ENCODE measurements at regions not wholly inside any gene's neighbourhood (a gene's known extent, or its start where the extent isn't known, plus 50 kb on each side); places are given as distances from the start of the nearest gene placed in this dataset.

- H3K9ac ChIP-seq (ENCODE audit: low read length): no peak overlapping the region
- no peaks in the 10 kb centered on the region for H3F3A ChIP-seq (ENCODE audit: low read length, unreplicated experiment)
- no peak for DNase-seq
- TF ChIP-seq EZH2phosphoT487 (IDR thresholded peaks at IDR 0.05; ENCODE audit: borderline replicate concordance, low read length) (no peak), EZH2 (IDR thresholded peaks at IDR 0.05; ENCODE audit: low read length, unreplicated experiment) (no peak)
- TF ChIP-seq, protein P1, sequence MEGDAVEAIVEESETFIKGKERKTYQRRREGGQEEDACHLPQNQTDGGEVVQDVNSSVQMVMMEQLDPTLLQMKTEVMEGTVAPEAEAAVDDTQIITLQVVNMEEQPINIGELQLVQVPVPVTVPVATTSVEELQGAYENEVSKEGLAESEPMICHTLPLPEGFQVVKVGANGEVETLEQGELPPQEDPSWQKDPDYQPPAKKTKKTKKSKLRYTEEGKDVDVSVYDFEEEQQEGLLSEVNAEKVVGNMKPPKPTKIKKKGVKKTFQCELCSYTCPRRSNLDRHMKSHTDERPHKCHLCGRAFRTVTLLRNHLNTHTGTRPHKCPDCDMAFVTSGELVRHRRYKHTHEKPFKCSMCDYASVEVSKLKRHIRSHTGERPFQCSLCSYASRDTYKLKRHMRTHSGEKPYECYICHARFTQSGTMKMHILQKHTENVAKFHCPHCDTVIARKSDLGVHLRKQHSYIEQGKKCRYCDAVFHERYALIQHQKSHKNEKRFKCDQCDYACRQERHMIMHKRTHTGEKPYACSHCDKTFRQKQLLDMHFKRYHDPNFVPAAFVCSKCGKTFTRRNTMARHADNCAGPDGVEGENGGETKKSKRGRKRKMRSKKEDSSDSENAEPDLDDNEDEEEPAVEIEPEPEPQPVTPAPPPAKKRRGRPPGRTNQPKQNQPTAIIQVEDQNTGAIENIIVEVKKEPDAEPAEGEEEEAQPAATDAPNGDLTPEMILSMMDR (conservative IDR thresholded peaks at IDR 0.05; ENCODE audit: low read depth, low read length): no peak
- no peaks in the 10 kb centered on the region for H3K9me2 ChIP-seq (replicated peaks; ENCODE audit: low read length)
- H2AFZ ChIP-seq (ENCODE audit: low read length): no peak overlapping the region
- POLR2A ChIA-PET (ENCODE audit: unreplicated experiment): interaction anchor here (0.7 kb wide), 1 partner anchor 8 kb away, joined by 3 read pairs; no protein-coding TSS in a partner anchor
- no peak overlapping the region for H3K4me3 ChIP-seq (ENCODE audit: low read length)
- peaks cover 13% of the 10 kb centered on the region for H3K4me1 ChIP-seq (ENCODE audit: insufficient read depth, low read length)
- H3K4me2 ChIP-seq (ENCODE audit: low read length): no peak overlapping the region
- H3K9me3 ChIP-seq (ENCODE audit: low read length): no peaks in the 10 kb centered on the region
- ATAC-seq: no peak
- H3K79me2 ChIP-seq (ENCODE audit: low read length): no peaks in the 10 kb centered on the region
- BruUV-seq (replicated peaks): no TSS peak
- no peaks in the 10 kb centered on the region for H3K27me3 ChIP-seq (ENCODE audit: low read length)
- H4K20me1 ChIP-seq (ENCODE audit: low read length): no peaks in the 10 kb centered on the region
- intact Hi-C loops (cut with micrococcal nuclease): no loop called here
- no peaks in the 10 kb centered on the region for H3K36me3 ChIP-seq (ENCODE audit: low read depth, low read length)
- CTCF ChIA-PET: no interaction called here
- no peak overlapping the region for H3K27ac ChIP-seq (ENCODE audit: low read length)
Measured at GRCh38 chr6:109224994-109225393, 129.7 kb downstream of the CEP57L1 start.

DNA sequence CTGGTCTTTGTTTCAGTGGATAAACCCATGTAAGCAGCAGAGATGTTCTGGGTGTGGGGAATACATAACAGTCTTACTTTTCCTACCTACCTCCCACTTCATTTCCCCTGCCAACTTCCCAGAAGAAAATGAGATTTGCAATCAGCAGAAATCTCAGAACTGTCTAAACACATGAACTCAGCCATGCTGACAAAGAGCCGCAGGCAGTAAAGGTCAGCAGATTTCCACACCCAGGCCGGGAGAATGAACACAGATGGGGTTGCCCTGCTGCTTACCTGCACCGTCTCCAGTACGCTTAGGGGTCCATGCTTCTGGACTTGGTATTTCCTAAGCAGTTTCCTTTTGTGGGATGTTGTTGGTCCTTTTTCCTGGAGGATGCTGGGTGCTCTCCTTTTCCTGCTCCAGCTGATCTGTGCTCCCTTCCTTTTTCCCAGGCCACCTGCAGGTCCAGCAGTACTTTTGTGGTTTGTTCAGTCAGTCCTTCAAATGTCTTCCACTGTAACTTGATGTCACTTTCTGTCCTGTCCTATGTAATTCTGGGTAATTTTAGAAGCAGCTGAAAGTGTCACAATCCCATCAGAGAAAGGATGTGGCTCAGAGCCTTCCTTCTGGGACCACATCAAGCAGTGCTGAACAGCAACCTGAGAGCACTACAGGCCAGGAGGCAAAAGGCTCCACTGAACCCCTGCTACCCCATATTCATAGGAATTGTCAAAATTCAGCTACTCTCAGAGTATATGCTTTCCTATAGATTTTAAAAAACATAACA is 129.0 kb downstream of the CEP57L1 start:
- Histone ChIP-seq H4K20me1 (ENCODE audit: low read length) (no peaks in the 10 kb centered on the region), H3K79me2 (ENCODE audit: low read length) (no peaks in the 10 kb centered on the region), H3K4me2 (ENCODE audit: low read length) (no peak overlapping the region), H3K9me3 (ENCODE audit: low read length) (no peaks in the 10 kb centered on the region), H3K9me2 (replicated peaks; ENCODE audit: low read length) (no peaks in the 10 kb centered on the region), H3K27ac (ENCODE audit: low read length) (no peak overlapping the region), H3K27me3 (ENCODE audit: low read length) (no peaks in the 10 kb centered on the region), H3K36me3 (ENCODE audit: low read depth, low read length) (no peaks in the 10 kb centered on the region), H3K4me1 (ENCODE audit: insufficient read depth, low read length) (peaks cover 7% of the 10 kb centered on the region), H2AFZ (ENCODE audit: low read length) (no peak overlapping the region), H3K4me3 (ENCODE audit: low read length) (no peak overlapping the region), H3F3A (ENCODE audit: low read length, unreplicated experiment) (no peaks in the 10 kb centered on the region), H3K9ac (ENCODE audit: low read length) (no peak overlapping the region)
- TF ChIP-seq EZH2phosphoT487 (IDR thresholded peaks at IDR 0.05; ENCODE audit: borderline replicate concordance, low read length): no peak
- TF ChIP-seq, protein P1 (conservative IDR thresholded peaks at IDR 0.05; ENCODE audit: low read depth, low read length): no peak
- no peak for TF ChIP-seq EZH2 (IDR thresholded peaks at IDR 0.05; ENCODE audit: low read length, unreplicated experiment)
- no peak for DNase-seq
- ChIA-PET CTCF (no interaction called here), POLR2A (ENCODE audit: unreplicated experiment) (interaction anchor here (0.7 kb wide), 1 partner anchor 8 kb away, joined by 3 read pairs; no protein-coding TSS in a partner anchor)
- ATAC-seq: no peak
- BruUV-seq (replicated peaks): no TSS peak
- intact Hi-C loops (cut with micrococcal nuclease): no loop called here

DNA sequence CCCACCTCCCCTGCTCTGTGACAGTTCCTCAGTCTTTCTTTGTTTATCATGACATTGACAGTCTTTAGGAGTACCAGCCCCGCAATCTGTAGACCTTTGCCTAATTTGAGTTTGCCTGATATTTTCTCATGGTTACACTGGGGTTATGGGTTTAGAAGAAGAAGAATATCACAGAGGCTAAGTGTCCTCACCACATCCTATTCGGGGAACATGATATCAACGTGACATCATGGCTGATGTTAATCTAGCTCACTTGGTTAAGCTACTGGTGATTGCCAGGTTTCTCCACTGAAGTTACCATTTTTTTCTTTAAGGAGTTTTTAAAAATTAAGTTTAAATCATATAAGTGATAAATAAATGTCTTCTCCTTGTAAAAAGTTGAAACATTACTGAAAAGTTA is 127.5 kb downstream of the CEP57L1 start:
- H3K4me2 ChIP-seq (ENCODE audit: low read length): no peak overlapping the region
- no peaks in the 10 kb centered on the region for H3K27me3 ChIP-seq (ENCODE audit: low read length)
- ATAC-seq (no peak), DNase-seq (no peak)
- ChIA-PET CTCF (no interaction called here), POLR2A (ENCODE audit: unreplicated experiment) (no interaction called here)
- no peak overlapping the region for H3K4me3 ChIP-seq (ENCODE audit: low read length)
- TF ChIP-seq, protein P1 (conservative IDR thresholded peaks at IDR 0.05; ENCODE audit: low read depth, low read length): no peak
- TF ChIP-seq EZH2phosphoT487 (IDR thresholded peaks at IDR 0.05; ENCODE audit: borderline replicate concordance, low read length) (no peak), EZH2 (IDR thresholded peaks at IDR 0.05; ENCODE audit: low read length, unreplicated experiment) (no peak)
- H3K9me3 ChIP-seq (ENCODE audit: low read length): no peaks in the 10 kb centered on the region
- no peak overlapping the region for H3K27ac ChIP-seq (ENCODE audit: low read length)
- no peaks in the 10 kb centered on the region for H3K79me2 ChIP-seq (ENCODE audit: low read length)
- no peaks in the 10 kb centered on the region for H3K4me1 ChIP-seq (ENCODE audit: insufficient read depth, low read length)
- H2AFZ ChIP-seq (ENCODE audit: low read length): no peak overlapping the region
- H4K20me1 ChIP-seq (ENCODE audit: low read length): no peaks in the 10 kb centered on the region
- H3K9ac ChIP-seq (ENCODE audit: low read length): no peak overlapping the region
- no peaks in the 10 kb centered on the region for H3K36me3 ChIP-seq (ENCODE audit: low read depth, low read length)
- no TSS peak for BruUV-seq (replicated peaks)
- no peaks in the 10 kb centered on the region for H3F3A ChIP-seq (ENCODE audit: low read length, unreplicated experiment)
- intact Hi-C loops (cut with micrococcal nuclease): no loop called here
- H3K9me2 ChIP-seq (replicated peaks; ENCODE audit: low read length): no peaks in the 10 kb centered on the region
